HepG2 (cell line): ENCODE measurements at regions not wholly inside any gene's neighbourhood (a gene's known extent, or its start where the extent isn't known, plus 50 kb on each side); places are given as distances from the start of the nearest gene placed in this dataset.

Experiments
- ATAC-seq: fragments of 200-7000 bp; cut with Tn5 transposase; 3 replicates; pipeline ENCODE4 v1.9.1; 2020; ENCODE audit warnings: mild to moderate bottlenecking, moderate library complexity
- BruUV-seq: library from RNA; stranded (reverse); fragments of 400-500 nt; replicated peaks from 2 replicates; lab custom pipeline; 2021; lab: Mats Ljungman, UMichigan
- CTCF ChIA-PET: fragments of 300-600 bp; formaldehyde crosslinking; extraction: SDS; loops from one replicate; lab custom pipeline; 2021; ENCODE audit warnings: low total read pairs, inconsistent platforms, low intra/inter-chr PET ratio; lab: Yijun Ruan, JAX
- POLR2A ChIA-PET: fragments of 350-600 bp; sonication (Branson Sonifier 250); formaldehyde crosslinking; loops from one replicate; lab custom pipeline; 2020; ENCODE audit warnings: antibody characterized with exemption, inconsistent platforms; lab: Yijun Ruan, JAX
- DNase-seq: peaks from one replicate; pipeline ENCODE4 v3.0.0-alpha.2; 2015; ENCODE audit warnings: low spot score
- FAIRE-seq: peaks from 3 replicates; lab custom pipeline; 2011; peaks lifted over from hg19 to GRCh38; lab: Jason Lieb, UNC
- H2AFZ ChIP-seq: one replicate; pipeline ENCODE4 v1.6.1; 2011; ENCODE audit warnings: low read length, inconsistent platforms
- H3K27ac ChIP-seq: fragments of 300-600 bp; 3 replicates; pipeline ENCODE4 v1.8.0; 2011; ENCODE audit warnings: mixed run types, mild to moderate bottlenecking, mixed read lengths, low read length, inconsistent platforms; ENCODE audit not compliant: insufficient read depth; ENCODE audit errors: extremely low read length
- H3K27me3 ChIP-seq, 2 experiments: fragments of 200-600 bp in 1 of 2; 2 replicates in 1 of 2; 3 replicates in 1 of 2; pipeline versions ENCODE4 v1.6.0 to v1.8.0; 2011; ENCODE audit warnings: low read length in 2 of 2, mild to moderate bottlenecking in 2 of 2, moderate library complexity in 2 of 2, inconsistent platforms in 1 of 2; ENCODE audit not compliant: insufficient read depth in 2 of 2, control insufficient read depth in 1 of 2
- H3K36me3 ChIP-seq, 2 experiments: fragments of 200-600 bp in 1 of 2; replicated peaks in 1 of 2; 2 replicates in 1 of 2; 3 replicates in 1 of 2; pipeline versions ENCODE4 v1.5.1 to v1.8.0; 2011; ENCODE audit warnings: low read length in 2 of 2, inconsistent platforms in 1 of 2; ENCODE audit not compliant: insufficient read depth in 2 of 2, control insufficient read depth in 1 of 2
- H3K4me1 ChIP-seq: 2 replicates; pipeline ENCODE4 v1.5.1; 2012; ENCODE audit warnings: low read length, inconsistent platforms; ENCODE audit not compliant: insufficient read depth
- H3K4me2 ChIP-seq: 2 replicates; pipeline ENCODE4 v1.6.0; 2011; ENCODE audit warnings: low read depth, low read length, inconsistent platforms
- H3K4me3 ChIP-seq, 3 experiments: fragments of 200-600 bp in 1 of 3; sonication (generic), shearing (Covaris generic) in 1 of 3; replicated peaks in 1 of 3; 2 replicates each; pipeline ENCODE4 v1.5.1; 2011 to 2016; ENCODE audit warnings: low read length in 3 of 3, inconsistent platforms in 2 of 3, low read depth in 2 of 3, mild to moderate bottlenecking in 2 of 3, control low read depth in 1 of 3, mixed read lengths in 1 of 3; ENCODE audit not compliant: insufficient read depth in 1 of 3
- H3K79me2 ChIP-seq: one replicate; pipeline ENCODE4 v1.6.1; 2011; ENCODE audit warnings: low read length, inconsistent platforms; ENCODE audit not compliant: insufficient read depth
- H3K9ac ChIP-seq: 2 replicates; pipeline ENCODE4 v1.6.0; 2011; ENCODE audit warnings: mild to moderate bottlenecking, low read depth, low read length, inconsistent platforms; ENCODE audit not compliant: insufficient read depth
- H3K9me3 ChIP-seq: 2 replicates; pipeline ENCODE4 v1.5.1; 2012; ENCODE audit warnings: mild to moderate bottlenecking, low read length
- H4K20me1 ChIP-seq: 2 replicates; pipeline ENCODE4 v1.6.0; 2011; ENCODE audit warnings: inconsistent platforms, mild to moderate bottlenecking, low read length, moderate library complexity; ENCODE audit not compliant: insufficient read depth
- ATF7 ChIP-seq, 2 experiments: fragments of 450-650 bp in 1 of 2; sonication (generic) in 1 of 2; formaldehyde crosslinking in 1 of 2; IDR thresholded peaks; 2 replicates each; pipeline versions ENCODE4 v1.4.0 to v1.6.1; 2016 to 2020; ENCODE audit warnings: antibody characterized with exemption in 1 of 2, mild to moderate bottlenecking in 1 of 2, missing genetic modification reagents in 1 of 2
- HCFC1 ChIP-seq: fragments of 150-350 bp; IDR thresholded peaks from 2 replicates; pipeline ENCODE4 v1.6.1; 2014; ENCODE audit warnings: low read depth, low read length
- IRX3 ChIP-seq: sonication (generic); formaldehyde crosslinking; IDR thresholded peaks from 2 replicates; pipeline ENCODE4 v1.8.1; 2023; ENCODE audit warnings: mild to moderate bottlenecking, low read depth, missing genetic modification reagents, borderline replicate concordance
- REL ChIP-seq: sonication (generic); formaldehyde crosslinking; conservative IDR thresholded peaks from 2 replicates; pipeline ENCODE4 v1.8.0; 2022; ENCODE audit warnings: mild to moderate bottlenecking, missing genetic modification reagents, moderate library complexity
- REPIN1 ChIP-seq: sonication (generic); formaldehyde crosslinking; IDR thresholded peaks from 2 replicates; pipeline ENCODE4 v1.8.0; 2022; ENCODE audit warnings: missing genetic modification reagents, low read depth, mild to moderate bottlenecking, borderline replicate concordance
- REST ChIP-seq, 2 experiments: IDR thresholded peaks; 2 replicates each; pipeline ENCODE4 v1.6.1; 2011 to 2012; ENCODE audit warnings: low read length in 2 of 2, borderline replicate concordance in 1 of 2, low read depth in 1 of 2, mild to moderate bottlenecking in 1 of 2, moderate library complexity in 1 of 2
- SIX4 ChIP-seq: sonication (generic); formaldehyde crosslinking; IDR thresholded peaks from 2 replicates; pipeline ENCODE4 v1.4.0; 2020; ENCODE audit warnings: missing genetic modification reagents
- SRSF1 ChIP-seq: fragments of 200-400 bp; formaldehyde crosslinking; optimal IDR thresholded peaks from 2 replicates; pipeline ENCODE3; 2017; ENCODE audit warnings: mild to moderate bottlenecking, low read depth, low read length, moderate library complexity
- TBL1XR1 ChIP-seq: fragments of 150-350 bp; IDR thresholded peaks from 2 replicates; pipeline ENCODE4 v1.6.1; 2014; ENCODE audit warnings: borderline replicate concordance, low read length; ENCODE audit not compliant: partially characterized antibody
- THAP11 ChIP-seq: IDR thresholded peaks from 2 replicates; pipeline ENCODE4 v1.6.1; 2016; ENCODE audit warnings: missing biosample characterization, missing genetic modification reagents
- ZNF225 ChIP-seq: sonication (generic); formaldehyde crosslinking; IDR thresholded peaks from 2 replicates; pipeline ENCODE4 v1.4.0; 2020; ENCODE audit warnings: mild to moderate bottlenecking, missing genetic modification reagents
- ZNF407 ChIP-seq: sonication (generic); formaldehyde crosslinking; IDR thresholded peaks from one replicate; pipeline ENCODE4 v1.5.1; 2020; ENCODE audit warnings: mild to moderate bottlenecking, missing genetic modification reagents; ENCODE audit errors: not compliant biosample characterization
- ZNF563 ChIP-seq: sonication (generic); formaldehyde crosslinking; IDR thresholded peaks from 2 replicates; pipeline ENCODE4 v1.8.0; 2022; ENCODE audit warnings: mild to moderate bottlenecking, moderate library complexity, missing genetic modification reagents
- WGBS: methylation state at CpG from one replicate; pipeline ENCODE4 v1.1.6; 2017; ENCODE audit warnings: low lambda C conversion rate; 5-methylcytosine and 5-hydroxymethylcytosine counted together
- in situ Hi-C: cut with HindIII; loops from 2 replicates; pipeline ENCODE4 v1.10.0; 2017; ENCODE audit warnings: low pct_unique_long_range_greater_than_20kb; ENCODE audit not compliant: extremely low pct_ligation_motif_present
- intact Hi-C: fragments of 100-400 bp; cut with micrococcal nuclease; formaldehyde crosslinking; loops from one replicate; pipeline ENCODE4 v1.10.0; 2022; ENCODE audit not compliant: unreplicated experiment

GRCh38 chr12:126212824-126213223 lies 1147.6 kb downstream of the AACS start:
- BruUV-seq: no TSS peak
- FAIRE-seq (no peak), ATAC-seq (no peak)
- no peak for TF ChIP-seq TBL1XR1
- no peak for TF ChIP-seq ATF7 (IDR thresholded peaks at IDR 0.05)
- TF ChIP-seq ATF7 (CRISPR knock-in tag; IDR thresholded peaks at IDR 0.05): no peak
- no peak for TF ChIP-seq REST (IDR thresholded peaks at IDR 0.05; ENCODE audit: borderline replicate concordance in 1 of 2, low read depth in 1 of 2, low read length in 2 of 2)
- TF ChIP-seq ZNF407: no peak
- TF ChIP-seq REL (CRISPR knock-in tag): no peak
- no peak for TF ChIP-seq SRSF1
- no peak for TF ChIP-seq SIX4
- no peak for TF ChIP-seq ZNF225 (CRISPR knock-in tag)
- no peak for TF ChIP-seq REPIN1
- TF ChIP-seq IRX3 (CRISPR knock-in tag): no peak
- TF ChIP-seq THAP11 (CRISPR knock-in tag): no peak
- TF ChIP-seq ZNF563 (CRISPR knock-in tag): no peak
- no peak for TF ChIP-seq HCFC1

More at GRCh38 chr12:126212824-126213223, 1147.6 kb downstream of the AACS start:
- H3K4me2 ChIP-seq: no peak overlapping the region
- POLR2A ChIA-PET: no interaction called here
- no peak for DNase-seq
- in situ Hi-C loops: no loop called here
- H3K9me3 ChIP-seq: peaks cover 94% of the 10 kb centered on the region
- H3K79me2 ChIP-seq: no peaks in the 10 kb centered on the region
- WGBS: 29% methylated on average over 7 of the region's 7 CpGs
- H3K9ac ChIP-seq: no peak overlapping the region
- no peak overlapping the region for H3K4me3 ChIP-seq
- intact Hi-C loops: no loop called here
- H3K36me3 ChIP-seq: no peaks in the 10 kb centered on the region
- no peaks in the 10 kb centered on the region for H4K20me1 ChIP-seq
- no peak overlapping the region for H3K27ac ChIP-seq
- H3K4me1 ChIP-seq: no peaks in the 10 kb centered on the region
- no peak overlapping the region for H2AFZ ChIP-seq
- CTCF ChIA-PET: no interaction called here
- H3K27me3 ChIP-seq: no peaks in the 10 kb centered on the region
